ENCODE measurements at regions not wholly inside any gene's neighbourhood (a gene's known extent, or its start where the extent isn't known, plus 50 kb on each side); places are given as distances from the start of the nearest gene placed in this dataset.

DNA sequence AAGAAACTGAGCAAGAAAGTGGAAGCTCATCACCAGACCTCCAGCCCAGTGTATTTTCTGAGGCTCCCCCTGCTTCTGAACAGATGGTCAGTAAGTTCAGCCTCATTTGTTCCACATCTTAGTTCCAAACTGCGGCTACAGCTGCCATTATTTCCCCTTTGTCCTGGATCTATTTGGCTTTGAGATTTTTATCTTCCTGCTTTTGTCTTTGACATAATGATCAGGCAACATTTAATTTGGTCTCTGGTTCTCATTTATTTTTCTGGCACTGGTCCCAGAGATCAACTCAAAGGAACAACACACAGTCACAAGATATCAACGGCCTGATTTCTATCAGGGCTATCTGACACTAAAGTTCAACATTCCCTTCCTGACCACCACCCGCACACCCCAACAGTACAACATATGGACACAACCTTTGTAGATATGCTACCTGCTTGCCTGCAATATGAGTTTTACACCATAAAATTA, 137.5 kb downstream of the FAM76B start:
- H3K4me3 Mint-ChIP-seq = no peak overlapping the region

More for the DNA sequence above, 137.5 kb downstream of the FAM76B start:
- Histone ChIP-seq H3K27ac (ENCODE audit: insufficient read length, low read depth, low read length) (no peak overlapping the region), H3K23ac (ENCODE audit: insufficient read length, low read depth, low read length) (no peak overlapping the region), H3K4me2 (ENCODE audit: insufficient read depth, insufficient read length, low read length) (no peak overlapping the region), H3K56ac (ENCODE audit: insufficient read length, low read depth, low read length) (no peak overlapping the region), H3K79me1 (ENCODE audit: insufficient read depth, low read depth, low read length, poor library complexity, severe bottlenecking) (no peaks in the 10 kb centered on the region), H4K8ac (replicated peaks; ENCODE audit: insufficient read length, low read depth, low read length) (no peak overlapping the region), H3T11ph (ENCODE audit: low read length) (no peak overlapping the region), H3K27me3 (ENCODE audit: insufficient read depth, low read length) (no peaks in the 10 kb centered on the region), H3K4me1 (ENCODE audit: insufficient read depth, low read length) (no peaks in the 10 kb centered on the region), H4K91ac (ENCODE audit: insufficient read length, low read depth, low read length) (no peak overlapping the region), H3K4ac (ENCODE audit: low read depth, low read length) (no peak overlapping the region), H2AK5ac (ENCODE audit: insufficient read length, low read length) (no peak overlapping the region), H2BK5ac (ENCODE audit: insufficient read length, low read length) (no peak overlapping the region), H2BK15ac (ENCODE audit: low read depth, low read length) (no peak overlapping the region), H4K5ac (ENCODE audit: insufficient read length, low read depth, low read length) (no peak overlapping the region), H2BK12ac (ENCODE audit: insufficient read length, low read depth, low read length) (no peak overlapping the region), H4K20me1 (ENCODE audit: control insufficient read depth, insufficient read depth, insufficient read length) (no peaks in the 10 kb centered on the region), H2AFZ (ENCODE audit: low read length) (no peak overlapping the region), H2BK120ac (ENCODE audit: low read depth, low read length, poor library complexity, severe bottlenecking) (no peak overlapping the region), H2BK20ac (ENCODE audit: low read depth, low read length, poor library complexity, severe bottlenecking) (no peak overlapping the region), H3K14ac (ENCODE audit: insufficient read depth, low read length) (no peak overlapping the region), H3K18ac (ENCODE audit: insufficient read length, low read depth, low read length) (no peak overlapping the region), H3K23me2 (ENCODE audit: insufficient read length, low read depth, low read length, poor library complexity, severe bottlenecking) (no peaks in the 10 kb centered on the region), H3K9ac (ENCODE audit: extremely low read depth, insufficient read length, low read length) (no peak overlapping the region), H3K79me2 (ENCODE audit: insufficient read depth, low read length) (no peaks in the 10 kb centered on the region), H3K9me3 (ENCODE audit: control insufficient read depth, low read depth, low read length) (no peaks in the 10 kb centered on the region)
- no CpG with 5 or more reads among the region's 3 CpGs for WGBS (ENCODE audit: extremely low coverage, insufficient read length, low lambda C conversion rate)
- no peak for DNase-seq
- peaks cover 8 to 9% of the 10 kb centered on the region in 2 experiments for H3K4me1 Mint-ChIP-seq
- H3K27ac Mint-ChIP-seq = no peak overlapping the region
- H3K36me3 Mint-ChIP-seq (ENCODE audit: insufficient read depth in 1 of 3, low read depth in 3 of 3) = no peaks in the 10 kb centered on the region
- H3K9me3 Mint-ChIP-seq = no peaks in the 10 kb centered on the region
- H3K27me3 Mint-ChIP-seq (ENCODE audit: low read depth) = no peaks in the 10 kb centered on the region
- TF ChIP-seq, protein P1, sequence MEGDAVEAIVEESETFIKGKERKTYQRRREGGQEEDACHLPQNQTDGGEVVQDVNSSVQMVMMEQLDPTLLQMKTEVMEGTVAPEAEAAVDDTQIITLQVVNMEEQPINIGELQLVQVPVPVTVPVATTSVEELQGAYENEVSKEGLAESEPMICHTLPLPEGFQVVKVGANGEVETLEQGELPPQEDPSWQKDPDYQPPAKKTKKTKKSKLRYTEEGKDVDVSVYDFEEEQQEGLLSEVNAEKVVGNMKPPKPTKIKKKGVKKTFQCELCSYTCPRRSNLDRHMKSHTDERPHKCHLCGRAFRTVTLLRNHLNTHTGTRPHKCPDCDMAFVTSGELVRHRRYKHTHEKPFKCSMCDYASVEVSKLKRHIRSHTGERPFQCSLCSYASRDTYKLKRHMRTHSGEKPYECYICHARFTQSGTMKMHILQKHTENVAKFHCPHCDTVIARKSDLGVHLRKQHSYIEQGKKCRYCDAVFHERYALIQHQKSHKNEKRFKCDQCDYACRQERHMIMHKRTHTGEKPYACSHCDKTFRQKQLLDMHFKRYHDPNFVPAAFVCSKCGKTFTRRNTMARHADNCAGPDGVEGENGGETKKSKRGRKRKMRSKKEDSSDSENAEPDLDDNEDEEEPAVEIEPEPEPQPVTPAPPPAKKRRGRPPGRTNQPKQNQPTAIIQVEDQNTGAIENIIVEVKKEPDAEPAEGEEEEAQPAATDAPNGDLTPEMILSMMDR (conservative IDR thresholded peaks at IDR 0.05) = no peak
